ENCODE measurements at regions not wholly inside any gene's neighbourhood (a gene's known extent, or its start where the extent isn't known, plus 50 kb on each side); places are given as distances from the start of the nearest gene placed in this dataset.

DNA sequence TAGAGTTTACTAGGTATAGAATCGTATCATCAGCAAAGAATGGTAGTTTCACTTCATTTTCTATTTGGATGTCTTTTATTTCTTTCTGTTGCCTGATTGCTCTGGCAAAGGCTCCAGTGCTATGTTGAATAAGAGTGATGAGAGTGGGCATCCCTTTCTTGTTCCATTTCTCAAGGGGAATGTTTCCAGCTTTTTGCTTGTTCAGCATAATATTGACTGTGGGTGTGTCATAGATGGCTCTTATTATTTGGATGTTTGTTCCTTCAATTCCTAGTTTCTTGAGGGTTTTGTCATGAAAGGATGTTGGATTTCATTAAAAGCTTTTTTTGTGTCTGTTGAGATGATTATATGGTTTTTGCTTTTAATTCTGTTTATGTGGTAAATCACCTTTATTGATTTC lies 1114.5 kb downstream of the RAPGEF2 start:
- no peak overlapping the region for H3K4me3 Mint-ChIP-seq (ENCODE audit: unreplicated experiment)
- intact Hi-C loops (cut with micrococcal nuclease): no loop called here
- DNase-seq (ENCODE audit: unreplicated experiment): no peak
- ChIA-PET CTCF (interaction anchor here (0.6 kb wide), 1 partner anchor 37 kb away, joined by 3 read pairs; no protein-coding TSS in a partner anchor), POLR2A (no interaction called here)
- no peak overlapping the region for H3K27ac Mint-ChIP-seq (ENCODE audit: low read depth, unreplicated experiment)
- no peaks in the 10 kb centered on the region for H3K4me1 Mint-ChIP-seq (ENCODE audit: insufficient read depth, unreplicated experiment)
- no TSS peak for BruUV-seq (replicated peaks)
- H3K27me3 Mint-ChIP-seq (ENCODE audit: insufficient read depth, unreplicated experiment): no peaks in the 10 kb centered on the region
- H3K9me3 Mint-ChIP-seq (ENCODE audit: unreplicated experiment): peaks cover 13% of the 10 kb centered on the region
- H3K36me3 Mint-ChIP-seq (ENCODE audit: insufficient read depth, unreplicated experiment): no peaks in the 10 kb centered on the region
- no peak for TF ChIP-seq CTCF (IDR thresholded peaks at IDR 0.05; ENCODE audit: unreplicated experiment)

- ChIA-PET CTCF (interaction anchor here (1.6 kb wide), 1 partner anchor 9 kb away, joined by 3 read pairs; no protein-coding TSS in a partner anchor), POLR2A (no interaction called here)
- intact Hi-C loops (cut with micrococcal nuclease): no loop called here
- Mint-ChIP-seq H3K4me1 (ENCODE audit: insufficient read depth, unreplicated experiment) (no peaks in the 10 kb centered on the region), H3K36me3 (ENCODE audit: insufficient read depth, unreplicated experiment) (no peaks in the 10 kb centered on the region), H3K4me3 (ENCODE audit: unreplicated experiment) (no peak overlapping the region), H3K9me3 (ENCODE audit: unreplicated experiment) (no peaks in the 10 kb centered on the region), H3K27ac (ENCODE audit: low read depth, unreplicated experiment) (no peak overlapping the region), H3K27me3 (ENCODE audit: insufficient read depth, unreplicated experiment) (no peaks in the 10 kb centered on the region)
- no peak for DNase-seq (ENCODE audit: unreplicated experiment)
- no peak for TF ChIP-seq CTCF (IDR thresholded peaks at IDR 0.05; ENCODE audit: unreplicated experiment)
- no TSS peak for BruUV-seq (replicated peaks)
These were observed 1121.2 kb downstream of the RAPGEF2 start for GRCh38 chr4:160224049-160224448.

DNA sequence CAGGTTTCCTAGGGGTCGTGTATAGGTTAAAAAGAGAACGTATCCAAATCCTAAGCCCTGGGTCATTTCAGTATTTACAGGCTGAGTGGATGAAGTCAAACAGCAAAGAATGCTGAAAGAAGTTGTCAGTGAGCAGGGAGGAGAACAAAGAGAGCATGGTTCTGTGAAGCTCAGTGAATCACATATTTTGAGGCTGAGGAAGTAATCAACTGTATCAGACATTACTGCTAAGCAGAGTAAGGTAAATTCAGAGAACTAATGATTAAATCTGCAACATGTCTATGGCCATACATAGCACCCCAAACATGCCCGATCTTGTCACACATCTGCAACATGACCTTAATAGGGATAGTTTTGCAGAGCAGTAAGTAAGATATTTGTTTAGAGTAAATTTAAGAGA lies 1130.3 kb downstream of the RAPGEF2 start:
- peak; percentile 9 for DNase-seq (ENCODE audit: unreplicated experiment)
- no peaks in the 10 kb centered on the region for H3K9me3 Mint-ChIP-seq (ENCODE audit: unreplicated experiment)
- ChIA-PET CTCF (interaction anchor here (1.0 kb wide), 1 partner anchor 10 kb away, joined by 3 read pairs; no protein-coding TSS in a partner anchor), POLR2A (interaction anchor here (0.7 to 0.8 kb wide), 2 partner anchors 205 to 1189 kb away, joined by 3 to 4 read pairs; no protein-coding TSS in a partner anchor)
- intact Hi-C loops (cut with micrococcal nuclease): no loop called here
- H3K36me3 Mint-ChIP-seq (ENCODE audit: insufficient read depth, unreplicated experiment): no peaks in the 10 kb centered on the region
- H3K4me1 Mint-ChIP-seq (ENCODE audit: insufficient read depth, unreplicated experiment): peaks cover 11% of the 10 kb centered on the region
- no TSS peak for BruUV-seq (replicated peaks)
- no peaks in the 10 kb centered on the region for H3K27me3 Mint-ChIP-seq (ENCODE audit: insufficient read depth, unreplicated experiment)
- peak overlapping the region; percentile 68 for H3K27ac Mint-ChIP-seq (ENCODE audit: low read depth, unreplicated experiment)
- no peak overlapping the region for H3K4me3 Mint-ChIP-seq (ENCODE audit: unreplicated experiment)
- TF ChIP-seq CTCF (IDR thresholded peaks at IDR 0.05; ENCODE audit: unreplicated experiment): no peak

- H3K27me3 Mint-ChIP-seq (ENCODE audit: insufficient read depth, unreplicated experiment): no peaks in the 10 kb centered on the region
- H3K4me3 Mint-ChIP-seq (ENCODE audit: unreplicated experiment): no peak overlapping the region
- H3K27ac Mint-ChIP-seq (ENCODE audit: low read depth, unreplicated experiment): peak overlapping the region; percentile 51
- no peak for DNase-seq (ENCODE audit: unreplicated experiment)
- H3K4me1 Mint-ChIP-seq (ENCODE audit: insufficient read depth, unreplicated experiment): peaks cover 17% of the 10 kb centered on the region
- no peaks in the 10 kb centered on the region for H3K36me3 Mint-ChIP-seq (ENCODE audit: insufficient read depth, unreplicated experiment)
- CTCF ChIA-PET: interaction anchor here (0.7 kb wide), 1 partner anchor 327 kb away, joined by 3 read pairs; no protein-coding TSS in a partner anchor
- no TSS peak for BruUV-seq (replicated peaks)
- intact Hi-C loops (cut with micrococcal nuclease): no loop called here
- TF ChIP-seq CTCF (IDR thresholded peaks at IDR 0.05; ENCODE audit: unreplicated experiment): no peak
- POLR2A ChIA-PET: interaction anchor here (0.9 kb wide), 1 partner anchor 24 kb away, joined by 3 read pairs; no protein-coding TSS in a partner anchor
- peaks cover 4% of the 10 kb centered on the region for H3K9me3 Mint-ChIP-seq (ENCODE audit: unreplicated experiment)
These were observed 1132.4 kb downstream of the RAPGEF2 start for GRCh38 chr4:160235285-160235684.
